Erythroblast (primary cell): ENCODE measurements at regions not wholly inside any gene's neighbourhood (a gene's known extent, or its start where the extent isn't known, plus 50 kb on each side); places are given as distances from the start of the nearest gene placed in this dataset.

Experiments used
- DNase-seq, 2 experiments: peaks; one replicate each; lab custom pipeline; 2025; lab: John Stamatoyannopoulos, UW
- GATA1 ChIP-seq: IDR thresholded peaks from 2 replicates; pipeline ENCODE4 v1.6.1; 2011; ENCODE audit warnings: low read depth, mild to moderate bottlenecking, control low read depth, low read length, moderate library complexity
- POLR2A ChIP-seq: IDR thresholded peaks from 2 replicates; pipeline ENCODE4 v1.6.1; 2011; ENCODE audit warnings: mild to moderate bottlenecking, low read length

- TF ChIP-seq POLR2A: no peak
- TF ChIP-seq GATA1: no peak
- no peak for DNase-seq
Measured at GRCh38 chr18:57270156-57270555, 82.2 kb upstream of the ST8SIA3 start.

- no peak for DNase-seq
- TF ChIP-seq POLR2A: no peak
- no peak for TF ChIP-seq GATA1
Measured at GRCh38 chr18:57273194-57273593, 79.2 kb upstream of the ST8SIA3 start.

DNA sequence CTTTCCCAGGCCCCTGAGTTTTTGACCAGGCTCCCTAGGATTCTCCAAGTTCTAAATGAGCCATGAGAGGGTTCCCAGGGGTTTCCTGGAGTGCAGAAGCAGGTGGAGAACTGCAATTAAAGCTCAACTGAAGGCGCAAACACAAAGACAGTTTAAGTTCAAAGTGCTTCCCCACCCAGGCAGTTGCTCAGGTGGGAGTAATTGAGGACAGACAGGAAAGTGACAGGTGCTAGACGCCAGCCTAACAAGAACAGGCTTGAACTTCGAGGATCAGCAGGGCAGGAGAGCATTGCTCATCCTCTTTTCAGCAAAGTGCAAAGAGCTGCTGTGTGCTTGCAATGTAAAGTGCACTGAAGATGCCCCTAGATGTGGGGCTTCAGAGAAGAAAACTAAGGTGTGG lies 77.2 kb upstream of the ST8SIA3 start:
- TF ChIP-seq POLR2A (no peak), GATA1 (no peak)

DNA sequence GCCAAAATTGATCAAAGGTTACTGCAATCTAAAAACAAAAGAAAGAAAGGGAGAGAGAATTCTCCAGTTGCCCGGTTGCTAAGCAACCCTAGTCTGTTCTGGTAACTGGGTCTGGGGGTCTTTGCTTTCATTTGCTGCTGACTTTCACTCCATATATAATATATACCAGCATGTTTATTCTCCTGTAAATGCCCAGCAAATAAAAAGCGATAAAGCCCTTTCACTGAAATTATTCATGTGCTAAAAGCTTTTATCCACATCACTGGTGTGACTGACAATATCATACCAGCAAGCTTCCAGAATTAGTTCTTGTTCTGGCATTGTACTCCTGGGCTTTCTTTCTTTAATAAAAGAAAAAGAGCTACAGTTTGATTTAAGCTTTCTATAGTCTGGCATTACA lies 75.5 kb upstream of the ST8SIA3 start:
- TF ChIP-seq POLR2A (no peak), GATA1 (no peak)
- DNase-seq: no peak

More for the DNA sequence above, 77.2 kb upstream of the ST8SIA3 start:
- DNase-seq: no peak

- DNase-seq: no peak
- TF ChIP-seq POLR2A (no peak), GATA1 (no peak)
Measured at GRCh38 chr18:57278933-57279332, 73.4 kb upstream of the ST8SIA3 start.

- TF ChIP-seq POLR2A: no peak
- TF ChIP-seq GATA1: no peak
- DNase-seq: no peak
Measured at GRCh38 chr18:57281519-57281918, 70.8 kb upstream of the ST8SIA3 start.

- no peak for TF ChIP-seq POLR2A
- no peak for DNase-seq
Measured at GRCh38 chr18:57286949-57287348, 65.4 kb upstream of the ST8SIA3 start.

GRCh38 chr18:57287766-57288165 lies 64.6 kb upstream of the ST8SIA3 start:
- no peak for DNase-seq
- no peak for TF ChIP-seq GATA1
- TF ChIP-seq POLR2A: no peak

DNA sequence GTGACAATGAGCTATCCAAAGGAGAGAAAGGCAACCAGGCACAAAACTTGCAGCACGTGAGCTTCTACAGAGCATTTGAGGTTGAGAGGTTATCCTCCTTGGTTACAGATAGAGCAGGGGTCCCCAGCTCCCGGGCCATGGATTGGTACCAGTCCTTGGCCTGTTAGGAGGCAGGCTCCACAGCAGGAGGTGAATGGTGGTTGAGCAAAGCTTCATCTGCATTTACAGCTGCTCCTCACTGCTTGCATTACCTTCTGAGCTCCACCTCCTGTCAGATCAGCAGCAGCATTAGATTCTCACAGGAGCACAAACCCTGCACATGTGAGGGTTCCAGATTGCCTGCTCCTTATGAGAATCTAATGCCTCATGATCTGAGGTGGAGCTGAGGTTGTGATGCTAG lies 57.8 kb upstream of the ST8SIA3 start:
- TF ChIP-seq GATA1 (no peak), POLR2A (no peak)
- no peak for DNase-seq

GRCh38 chr18:57296336-57296735 lies 56.0 kb upstream of the ST8SIA3 start:
- DNase-seq: no peak
- no peak for TF ChIP-seq POLR2A
- TF ChIP-seq GATA1: no peak

- DNase-seq: no peak
- TF ChIP-seq POLR2A (no peak), GATA1 (no peak)
Measured at GRCh38 chr18:57297306-57297705, 55.1 kb upstream of the ST8SIA3 start.

DNA sequence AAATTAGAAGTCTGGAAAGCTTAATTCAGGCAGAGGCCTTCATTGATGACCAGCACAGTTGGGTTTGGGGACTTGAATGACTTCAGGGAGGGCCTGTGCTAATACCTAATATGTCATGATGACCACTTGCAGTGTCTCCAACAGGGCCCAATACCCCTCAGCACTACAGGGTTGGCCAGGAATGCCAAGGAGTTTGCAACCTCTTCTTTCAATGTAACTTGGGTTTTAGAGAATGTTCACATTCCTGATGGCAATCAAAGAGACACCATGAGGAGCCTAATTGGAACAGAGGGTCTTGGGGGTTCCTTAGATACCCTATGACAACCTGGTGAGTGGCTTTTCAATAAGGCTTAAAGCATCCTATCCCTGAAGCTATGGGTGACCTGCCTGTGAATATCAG lies 52.4 kb upstream of the ST8SIA3 start:
- DNase-seq: no peak
- TF ChIP-seq GATA1 (no peak), POLR2A (no peak)

DNA sequence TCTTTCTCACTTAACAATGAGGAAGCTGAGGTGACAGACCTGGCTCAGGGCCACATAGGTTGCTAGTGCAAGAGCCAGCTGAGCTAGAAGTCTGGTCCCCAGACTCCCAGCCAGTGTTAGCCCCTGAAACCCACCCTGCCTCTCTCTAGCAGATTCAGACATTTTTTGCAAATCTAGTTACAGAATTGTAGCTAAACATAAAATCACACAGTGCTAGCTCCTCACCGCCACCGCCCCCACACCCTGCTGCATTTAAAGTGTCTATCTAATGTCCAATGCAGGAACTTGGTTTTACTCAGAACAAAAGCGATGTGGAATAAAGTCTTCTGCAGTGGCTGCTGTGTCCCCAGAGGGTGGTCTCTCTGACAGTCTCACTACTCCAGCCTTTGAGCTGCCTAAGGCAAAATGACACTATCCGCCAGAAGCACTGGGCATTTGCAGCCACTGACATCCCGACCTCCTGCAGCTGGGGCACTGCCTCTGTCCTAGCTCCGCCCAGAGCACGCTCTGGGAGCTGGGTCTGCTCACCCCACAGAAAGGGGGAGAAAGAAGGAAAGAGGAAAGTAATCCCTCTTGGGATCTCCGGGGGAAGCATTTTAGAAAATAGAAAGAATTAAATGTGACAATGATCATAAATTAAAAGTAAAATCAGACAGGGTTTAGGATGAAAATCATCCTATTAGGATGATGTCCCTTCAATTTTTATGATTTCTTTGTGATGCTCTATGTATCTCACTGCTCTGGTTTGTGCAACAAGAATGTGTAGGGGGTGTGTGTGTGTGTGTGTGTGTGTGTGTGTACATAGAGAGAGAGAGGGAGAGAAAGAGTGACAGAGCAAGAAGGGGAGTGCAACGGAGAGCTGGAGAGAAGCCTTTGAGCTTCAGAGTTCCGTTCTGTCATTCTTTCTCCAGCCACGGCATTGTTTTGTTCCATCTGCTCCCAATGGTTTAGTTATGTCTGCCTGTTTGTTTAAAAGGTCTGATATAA lies 50.5 kb upstream of the ST8SIA3 start:
- DNase-seq: no peak
- TF ChIP-seq GATA1: no peak
- no peak for TF ChIP-seq POLR2A
